Left ventricle myocardium inferior (tissue), 1 donor: ENCODE measurements at regions not wholly inside any gene's neighbourhood (a gene's known extent, or its start where the extent isn't known, plus 50 kb on each side); places are given as distances from the start of the nearest gene placed in this dataset.

Source experiments
- DNase-seq: peaks from one replicate; pipeline ENCODE4 v3.0.0-alpha.2; 2020
- H3K27ac ChIP-seq: fragments of 200-600 bp; replicated peaks from 2 replicates; pipeline ENCODE4 v1.8.0; 2021
- H3K27me3 ChIP-seq: fragments of 200-600 bp; 2 replicates; pipeline ENCODE4 v1.8.0; 2021; ENCODE audit warnings: low read depth
- H3K36me3 ChIP-seq: fragments of 200-600 bp; 2 replicates; pipeline ENCODE4 v1.8.0; 2021
- H3K4me1 ChIP-seq: fragments of 200-600 bp; 2 replicates; pipeline ENCODE4 v1.8.0; 2021
- H3K4me3 ChIP-seq: fragments of 200-600 bp; 2 replicates; pipeline ENCODE4 v1.8.0; 2021; ENCODE audit warnings: mild to moderate bottlenecking, moderate library complexity
- H3K9me3 ChIP-seq: fragments of 200-600 bp; replicated peaks from 2 replicates; pipeline ENCODE4 v1.8.0; 2021
- CTCF ChIP-seq: fragments of 200-600 bp; IDR thresholded peaks from 2 replicates; pipeline ENCODE4 v1.8.0; 2021; ENCODE audit warnings: antibody characterized with exemption, mild to moderate bottlenecking, borderline replicate concordance
- intact Hi-C: fragments of 100-400 bp; cut with micrococcal nuclease; formaldehyde crosslinking; loops from one replicate; pipeline ENCODE4 v1.11.0; 2022
- donor health status: DM: no; HTN: yes; CAD: no; lungs with severe emphysema.

GRCh38 chr7:131196803-131197202, 130.9 kb upstream of the MKLN1 start:
- intact Hi-C loops = loop anchor here (10.0 kb wide), 1 partner anchor 118 kb away; no protein-coding TSS in a partner anchor
- no peaks in the 10 kb centered on the region for H3K9me3 ChIP-seq

GRCh38 chr7:131197920-131198615, 129.6 kb upstream of the MKLN1 start:
- Histone ChIP-seq H3K27me3 (no peaks in the 10 kb centered on the region), H3K4me3 (no peak overlapping the region), H3K4me1 (peaks cover 7% of the 10 kb centered on the region), H3K9me3 (no peaks in the 10 kb centered on the region), H3K36me3 (no peaks in the 10 kb centered on the region), H3K27ac (no peak overlapping the region)
- TF ChIP-seq CTCF = no peak
- DNase-seq = no peak
- intact Hi-C loops = loop anchor here (10.0 kb wide), 1 partner anchor 117 kb away; no protein-coding TSS in a partner anchor

More at GRCh38 chr7:131196803-131197202, 130.9 kb upstream of the MKLN1 start:
- no peak for DNase-seq
- Histone ChIP-seq H3K4me3 (no peak overlapping the region), H3K27me3 (no peaks in the 10 kb centered on the region), H3K27ac (no peak overlapping the region), H3K36me3 (no peaks in the 10 kb centered on the region), H3K4me1 (no peaks in the 10 kb centered on the region)
- TF ChIP-seq CTCF = no peak

GRCh38 chr7:131202451-131202850, 125.2 kb upstream of the MKLN1 start:
- no peaks in the 10 kb centered on the region for H3K27me3 ChIP-seq
- H3K4me3 ChIP-seq = no peak overlapping the region
- intact Hi-C loops = no loop called here
- no peaks in the 10 kb centered on the region for H3K9me3 ChIP-seq
- no peak for TF ChIP-seq CTCF
- peak overlapping the region; percentile 37 for H3K27ac ChIP-seq
- DNase-seq = no peak
- peaks cover 7% of the 10 kb centered on the region for H3K4me1 ChIP-seq
- H3K36me3 ChIP-seq = no peaks in the 10 kb centered on the region

- peaks cover 7% of the 10 kb centered on the region for H3K4me1 ChIP-seq
- peak overlapping the region; percentile 37 for H3K27ac ChIP-seq
- no peaks in the 10 kb centered on the region for H3K27me3 ChIP-seq
- intact Hi-C loops = no loop called here
- H3K4me3 ChIP-seq = no peak overlapping the region
- H3K9me3 ChIP-seq = no peaks in the 10 kb centered on the region
- no peaks in the 10 kb centered on the region for H3K36me3 ChIP-seq
- no peak for TF ChIP-seq CTCF
- no peak for DNase-seq
Measured at GRCh38 chr7:131203291-131203976, 124.2 kb upstream of the MKLN1 start.

GRCh38 chr7:131208777-131209176, 118.9 kb upstream of the MKLN1 start:
- no peaks in the 10 kb centered on the region for H3K9me3 ChIP-seq
- H3K27me3 ChIP-seq = no peaks in the 10 kb centered on the region
- no peak for TF ChIP-seq CTCF
- no peak for DNase-seq
- no peak overlapping the region for H3K4me3 ChIP-seq
- H3K27ac ChIP-seq = no peak overlapping the region
- H3K4me1 ChIP-seq = peaks cover 10% of the 10 kb centered on the region
- intact Hi-C loops = no loop called here
- H3K36me3 ChIP-seq = no peaks in the 10 kb centered on the region
